HUES6 (cell line): ENCODE measurements at regions not wholly inside any gene's neighbourhood (a gene's known extent, or its start where the extent isn't known, plus 50 kb on each side); places are given as distances from the start of the nearest gene placed in this dataset.

Experiments used
- H3K27ac ChIP-seq: 2 replicates; pipeline ENCODE4 v1.7.0; 2013; ENCODE audit warnings: low read depth, mild to moderate bottlenecking, low read length, inconsistent platforms
- H3K27me3 ChIP-seq: 2 replicates; pipeline ENCODE4 v1.6.1; 2013; ENCODE audit warnings: low read length; ENCODE audit not compliant: control insufficient read depth, insufficient read depth
- H3K36me3 ChIP-seq: 2 replicates; pipeline ENCODE4 v1.6.1; 2013; ENCODE audit warnings: low read length; ENCODE audit not compliant: control insufficient read depth, insufficient read depth
- H3K4me1 ChIP-seq: 2 replicates; pipeline ENCODE4 v1.6.1; 2013; ENCODE audit warnings: low read length; ENCODE audit not compliant: control insufficient read depth, insufficient read depth
- H3K4me3 ChIP-seq: 2 replicates; pipeline ENCODE4 v1.5.1; 2013; ENCODE audit warnings: low read depth, low read length
- H3K9ac ChIP-seq: one replicate; pipeline ENCODE4 v1.6.1; 2013; ENCODE audit warnings: mild to moderate bottlenecking, low read length
- H3K9me3 ChIP-seq: 2 replicates; pipeline ENCODE4 v1.6.1; 2013; ENCODE audit warnings: low read depth, low read length; ENCODE audit not compliant: control insufficient read depth, insufficient read depth

DNA sequence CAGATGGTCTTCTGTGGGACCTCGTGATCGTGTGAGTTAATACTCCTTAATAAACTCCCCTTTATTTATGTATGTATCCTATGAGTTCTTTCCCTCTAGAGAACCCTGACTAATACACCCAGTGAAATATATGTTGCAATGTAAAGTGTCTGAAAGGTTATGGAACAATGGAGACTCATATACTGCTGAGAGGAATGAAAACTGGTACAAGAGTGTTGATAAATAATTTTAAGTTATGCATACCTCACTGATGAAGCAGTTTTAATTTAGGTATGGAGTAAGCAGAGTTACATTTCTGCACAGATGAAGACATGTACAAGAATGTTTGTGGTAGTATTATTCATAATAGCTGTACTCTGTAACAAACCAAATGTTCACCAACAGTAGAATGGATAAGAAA is 438.3 kb downstream of the TAF11L14 start:
- no peak overlapping the region for H3K4me3 ChIP-seq
- H3K27ac ChIP-seq, result no peak overlapping the region
- no peak overlapping the region for H3K9ac ChIP-seq
- H3K36me3 ChIP-seq, result no peaks in the 10 kb centered on the region
- no peaks in the 10 kb centered on the region for H3K9me3 ChIP-seq
- H3K27me3 ChIP-seq, result no peaks in the 10 kb centered on the region
- no peaks in the 10 kb centered on the region for H3K4me1 ChIP-seq

DNA sequence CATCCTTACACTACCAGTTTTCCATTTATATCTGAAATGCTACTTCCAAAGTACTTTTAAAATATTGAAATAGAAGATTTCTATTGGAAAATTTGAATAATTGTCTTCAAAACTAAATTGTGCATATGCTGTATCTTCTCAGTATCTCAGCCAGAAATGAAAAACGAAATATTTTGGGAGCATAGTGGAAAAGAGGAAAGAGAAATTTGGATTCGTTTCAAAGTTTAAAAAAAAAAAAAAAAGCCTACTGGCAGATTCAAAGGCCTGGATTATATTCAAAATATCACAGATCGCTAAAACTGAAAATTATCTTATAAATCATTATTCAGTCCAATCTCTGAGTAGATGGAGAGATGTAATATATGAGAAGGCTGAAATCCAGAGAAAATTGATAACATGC is 440.7 kb downstream of the TAF11L14 start:
- Histone ChIP-seq H3K27ac (no peak overlapping the region), H3K27me3 (no peaks in the 10 kb centered on the region), H3K4me1 (no peaks in the 10 kb centered on the region), H3K9ac (no peak overlapping the region), H3K4me3 (no peak overlapping the region), H3K36me3 (no peaks in the 10 kb centered on the region), H3K9me3 (no peaks in the 10 kb centered on the region)

DNA sequence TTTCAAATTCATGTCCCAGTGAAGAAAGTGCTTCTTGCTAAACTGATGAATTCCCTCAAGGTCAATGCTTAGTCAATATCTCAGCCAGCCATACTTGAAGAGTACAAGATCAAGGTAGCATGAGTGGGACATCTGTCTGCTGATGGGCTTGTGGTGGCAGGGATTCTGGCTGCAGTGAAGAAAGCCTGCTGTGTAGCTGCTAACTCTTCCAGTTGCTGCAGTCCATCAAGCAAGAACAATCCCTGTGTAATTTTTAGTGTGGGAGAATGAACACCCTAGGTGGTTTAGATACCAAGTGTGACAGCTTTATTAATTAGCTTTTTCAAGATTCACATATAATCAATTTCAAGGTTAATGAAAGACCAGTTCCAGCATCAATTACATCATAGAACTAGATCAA is 443.9 kb downstream of the TAF11L14 start:
- Histone ChIP-seq H3K27ac (no peak overlapping the region), H3K36me3 (no peaks in the 10 kb centered on the region), H3K27me3 (no peaks in the 10 kb centered on the region), H3K4me1 (no peaks in the 10 kb centered on the region), H3K9me3 (no peaks in the 10 kb centered on the region), H3K4me3 (no peak overlapping the region), H3K9ac (no peak overlapping the region)

DNA sequence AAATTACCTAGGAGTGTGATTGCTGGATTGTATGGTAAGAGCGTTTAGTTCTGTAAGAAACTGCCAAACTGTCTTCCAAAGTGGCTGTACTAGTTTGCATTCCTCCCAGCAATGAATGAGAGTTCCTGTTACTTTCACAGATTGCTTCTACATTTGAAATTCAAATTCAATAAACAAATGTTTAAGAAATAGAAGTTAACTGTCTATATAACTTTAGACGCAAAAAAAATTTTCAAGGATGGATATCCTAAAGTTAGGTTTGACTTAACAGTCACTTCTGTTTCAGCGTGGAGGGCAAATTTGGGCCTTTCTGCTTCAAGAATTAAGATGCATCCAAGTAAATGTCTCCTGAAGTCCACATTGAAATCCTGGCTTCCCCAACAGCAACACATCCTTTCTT is 445.6 kb downstream of the TAF11L14 start:
- Histone ChIP-seq H3K27me3 (no peaks in the 10 kb centered on the region), H3K4me3 (no peak overlapping the region), H3K27ac (no peak overlapping the region), H3K36me3 (no peaks in the 10 kb centered on the region), H3K4me1 (no peaks in the 10 kb centered on the region), H3K9ac (no peak overlapping the region), H3K9me3 (no peaks in the 10 kb centered on the region)

DNA sequence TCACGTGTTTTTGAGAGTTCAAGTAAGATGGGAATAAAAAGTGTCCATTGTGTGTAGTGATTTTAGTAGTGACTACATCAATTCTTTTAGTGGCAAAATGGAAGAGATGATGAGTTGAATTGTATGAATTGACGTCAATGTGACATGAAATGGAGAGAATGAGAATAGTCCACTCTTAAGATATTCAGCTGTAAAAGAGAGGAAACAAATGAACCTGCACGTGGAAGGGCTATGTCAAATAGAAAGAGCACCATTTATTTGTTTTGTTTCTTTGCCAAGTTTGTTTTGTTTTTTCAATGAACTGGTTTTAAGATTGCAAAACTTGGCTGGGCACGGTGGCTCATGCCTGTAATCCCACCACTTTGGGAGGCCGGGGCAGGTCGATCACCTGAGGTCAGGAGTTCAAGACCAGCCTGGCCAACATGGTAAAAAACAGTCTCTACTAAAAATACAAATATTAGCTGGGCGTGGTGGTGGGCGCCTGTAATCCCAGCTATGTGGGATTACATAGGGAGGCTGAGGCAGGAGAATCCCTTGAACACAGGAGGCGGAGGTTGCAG is 453.8 kb downstream of the TAF11L14 start:
- H3K36me3 ChIP-seq, result no peaks in the 10 kb centered on the region
- no peak overlapping the region for H3K4me3 ChIP-seq
- no peaks in the 10 kb centered on the region for H3K27me3 ChIP-seq
- no peaks in the 10 kb centered on the region for H3K9me3 ChIP-seq
- H3K27ac ChIP-seq, result no peak overlapping the region
- no peaks in the 10 kb centered on the region for H3K4me1 ChIP-seq
- H3K9ac ChIP-seq, result no peak overlapping the region

DNA sequence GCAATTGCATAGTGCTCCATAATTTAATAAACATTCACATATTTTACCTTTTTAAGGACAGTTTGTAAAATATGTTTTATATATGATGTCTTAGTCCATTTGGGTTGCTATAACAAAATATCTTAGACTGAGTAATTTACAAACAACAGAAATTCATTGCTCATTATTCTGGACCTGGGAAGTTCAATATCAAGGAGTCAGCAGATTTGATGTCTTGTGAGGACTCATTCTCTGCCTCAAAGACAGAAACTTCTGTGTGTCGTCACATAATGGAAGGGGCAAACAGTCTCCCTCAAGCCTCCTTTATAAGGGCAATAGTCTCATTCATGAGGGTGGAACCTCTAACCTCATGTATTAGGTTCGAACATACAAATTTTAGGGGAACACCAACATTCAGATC is 455.9 kb downstream of the TAF11L14 start:
- Histone ChIP-seq H3K9me3 (no peaks in the 10 kb centered on the region), H3K4me1 (no peaks in the 10 kb centered on the region), H3K36me3 (no peaks in the 10 kb centered on the region), H3K27ac (no peak overlapping the region), H3K4me3 (no peak overlapping the region), H3K9ac (no peak overlapping the region), H3K27me3 (no peaks in the 10 kb centered on the region)

DNA sequence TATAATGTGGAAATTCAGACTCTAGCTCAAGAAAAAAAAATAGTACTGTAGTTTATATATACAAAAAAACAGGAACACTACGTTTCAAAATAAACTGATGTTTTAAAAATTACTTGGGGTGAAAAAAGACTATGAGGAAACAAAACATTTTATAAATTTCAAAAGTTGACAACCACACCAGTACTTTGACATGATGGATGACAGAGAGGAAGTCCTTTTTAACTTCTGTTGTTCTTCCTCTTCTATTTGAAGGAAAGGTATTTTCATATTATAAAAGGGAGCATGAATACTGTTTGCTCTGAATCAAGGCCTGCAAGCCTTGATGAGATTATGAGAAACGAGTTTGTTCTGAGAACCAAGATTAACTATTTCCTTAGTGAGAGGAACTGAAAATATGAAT is 456.9 kb downstream of the TAF11L14 start:
- Histone ChIP-seq H3K27ac (no peak overlapping the region), H3K27me3 (no peaks in the 10 kb centered on the region), H3K4me3 (no peak overlapping the region), H3K9me3 (no peaks in the 10 kb centered on the region), H3K9ac (no peak overlapping the region), H3K36me3 (no peaks in the 10 kb centered on the region), H3K4me1 (no peaks in the 10 kb centered on the region)

DNA sequence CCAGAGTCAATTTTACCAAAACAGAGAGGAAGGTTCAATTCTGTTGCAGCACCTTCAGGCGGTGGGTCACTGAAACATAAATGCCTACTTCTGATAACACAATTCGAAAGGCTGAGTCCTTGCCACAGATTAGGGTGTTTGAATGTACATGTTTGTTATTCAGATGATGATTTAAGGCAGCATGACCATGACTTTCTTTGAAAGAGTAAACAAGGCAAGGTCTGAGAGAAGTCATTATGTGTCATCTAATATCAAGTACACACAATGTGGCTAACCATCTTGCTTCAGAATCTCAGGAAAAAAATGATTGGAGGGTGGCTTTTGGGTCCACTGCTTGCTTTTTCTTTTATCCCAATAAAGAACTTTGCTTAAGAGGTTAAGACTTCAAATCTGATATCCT is 457.5 kb downstream of the TAF11L14 start:
- H3K9ac ChIP-seq, result no peak overlapping the region
- no peaks in the 10 kb centered on the region for H3K9me3 ChIP-seq
- H3K4me3 ChIP-seq, result no peak overlapping the region
- no peaks in the 10 kb centered on the region for H3K36me3 ChIP-seq
- no peaks in the 10 kb centered on the region for H3K27me3 ChIP-seq
- H3K27ac ChIP-seq, result no peak overlapping the region
- no peaks in the 10 kb centered on the region for H3K4me1 ChIP-seq

DNA sequence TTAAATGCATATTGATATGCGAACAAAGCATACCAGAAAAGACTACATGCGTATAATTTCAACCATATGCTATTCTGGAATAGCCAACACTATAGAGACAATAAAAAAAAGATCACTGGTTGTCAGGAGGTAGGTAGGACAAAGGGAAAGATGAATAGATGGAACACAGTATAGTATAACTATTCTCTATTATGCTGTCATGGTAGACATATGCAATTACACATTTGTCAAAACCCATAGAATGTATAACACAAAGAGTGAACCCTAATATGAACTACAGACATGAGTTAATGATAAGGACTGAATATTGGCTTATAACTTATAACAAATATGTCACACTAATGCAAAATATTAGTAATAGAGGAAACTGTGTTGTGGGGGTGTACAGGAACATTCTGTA is 460.8 kb downstream of the TAF11L14 start:
- no peak overlapping the region for H3K4me3 ChIP-seq
- no peaks in the 10 kb centered on the region for H3K36me3 ChIP-seq
- H3K27ac ChIP-seq, result no peak overlapping the region
- H3K4me1 ChIP-seq, result no peaks in the 10 kb centered on the region
- no peak overlapping the region for H3K9ac ChIP-seq
- H3K9me3 ChIP-seq, result no peaks in the 10 kb centered on the region
- no peaks in the 10 kb centered on the region for H3K27me3 ChIP-seq

DNA sequence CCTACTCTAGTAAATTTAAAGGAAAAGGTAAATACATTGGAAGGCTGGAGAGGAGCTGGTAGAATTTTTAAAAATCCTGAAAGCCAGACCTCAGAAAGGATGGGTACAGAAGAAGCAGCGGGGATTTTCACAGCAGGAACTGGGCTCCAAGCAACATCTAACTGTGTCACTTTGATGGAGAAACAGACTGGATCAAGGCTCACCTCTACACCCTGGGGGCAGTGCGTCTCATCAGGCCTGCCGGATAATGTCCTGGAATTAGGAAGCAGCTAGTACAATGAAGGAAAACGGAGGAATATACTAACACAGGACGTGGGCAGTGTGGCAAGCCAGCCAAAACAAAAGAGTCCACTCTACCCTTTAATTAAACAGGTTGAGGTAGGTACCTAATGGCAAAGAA is 463.6 kb downstream of the TAF11L14 start:
- H3K4me1 ChIP-seq, result no peaks in the 10 kb centered on the region
- H3K27ac ChIP-seq, result no peak overlapping the region
- no peak overlapping the region for H3K9ac ChIP-seq
- H3K9me3 ChIP-seq, result no peaks in the 10 kb centered on the region
- H3K36me3 ChIP-seq, result no peaks in the 10 kb centered on the region
- H3K4me3 ChIP-seq, result no peak overlapping the region
- H3K27me3 ChIP-seq, result no peaks in the 10 kb centered on the region

DNA sequence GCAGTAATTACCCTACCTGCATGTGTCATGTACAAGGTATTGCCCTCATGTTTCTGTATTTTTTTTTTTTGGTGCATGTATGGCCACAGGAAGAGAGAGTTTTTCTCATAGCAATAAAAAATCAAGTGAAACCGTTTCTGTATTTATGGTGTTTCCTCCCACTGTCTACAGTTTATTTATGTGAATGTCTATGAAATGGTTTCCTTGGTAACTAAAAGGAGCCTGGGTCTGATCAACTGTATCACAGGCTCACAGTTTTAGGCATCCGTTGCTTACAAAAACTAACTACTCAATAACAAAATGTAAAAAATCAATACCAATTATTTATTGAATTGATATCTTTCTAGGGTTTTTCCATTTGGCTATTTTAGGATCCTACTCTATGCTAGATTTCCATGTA is 464.4 kb downstream of the TAF11L14 start:
- no peak overlapping the region for H3K9ac ChIP-seq
- no peak overlapping the region for H3K27ac ChIP-seq
- no peaks in the 10 kb centered on the region for H3K9me3 ChIP-seq
- H3K27me3 ChIP-seq, result no peaks in the 10 kb centered on the region
- H3K36me3 ChIP-seq, result no peaks in the 10 kb centered on the region
- no peaks in the 10 kb centered on the region for H3K4me1 ChIP-seq
- no peak overlapping the region for H3K4me3 ChIP-seq

DNA sequence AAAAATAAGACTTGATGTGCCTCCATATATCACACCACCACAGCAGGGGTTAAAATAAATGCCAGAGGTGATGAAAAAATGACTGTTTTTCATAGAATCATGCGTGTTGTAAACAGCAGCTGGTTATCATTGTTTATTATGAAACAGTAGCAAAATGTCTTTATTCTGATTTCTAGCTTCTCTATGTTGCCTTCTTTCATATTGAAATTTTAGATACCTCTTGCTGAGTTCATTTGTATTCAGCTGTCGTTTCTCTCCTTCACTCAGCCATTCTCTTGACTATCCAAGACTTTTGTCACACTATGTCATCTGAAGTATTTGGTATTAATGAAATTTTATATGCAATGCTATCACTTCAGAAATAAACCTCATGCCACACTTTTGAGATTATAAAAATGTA is 465.0 kb downstream of the TAF11L14 start:
- no peak overlapping the region for H3K9ac ChIP-seq
- no peak overlapping the region for H3K27ac ChIP-seq
- H3K36me3 ChIP-seq, result no peaks in the 10 kb centered on the region
- no peak overlapping the region for H3K4me3 ChIP-seq
- H3K4me1 ChIP-seq, result no peaks in the 10 kb centered on the region
- no peaks in the 10 kb centered on the region for H3K9me3 ChIP-seq
- H3K27me3 ChIP-seq, result no peaks in the 10 kb centered on the region
